ENCODE measurements at regions not wholly inside any gene's neighbourhood (a gene's known extent, or its start where the extent isn't known, plus 50 kb on each side); places are given as distances from the start of the nearest gene placed in this dataset.

DNA sequence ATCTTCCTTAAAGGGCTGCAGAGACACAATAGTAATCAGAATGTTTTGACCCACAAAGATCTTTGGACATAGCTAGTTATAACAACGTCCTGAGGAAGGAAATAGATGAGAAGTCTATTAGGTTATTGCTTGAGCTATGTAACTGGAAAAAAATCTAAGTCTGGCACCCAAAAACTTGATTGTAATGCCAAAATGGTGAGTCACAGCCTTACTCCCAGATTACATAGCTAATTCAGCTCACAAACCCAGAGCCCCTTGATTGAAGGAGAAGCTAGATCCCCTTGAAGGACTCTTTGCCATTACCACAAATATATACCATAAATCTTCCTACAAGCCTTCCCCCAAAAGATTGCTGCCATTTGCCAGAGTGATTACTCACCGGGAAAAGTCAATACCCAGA lies 341.8 kb upstream of the KIF2A start:
- DNase-seq (ENCODE audit: low read depth in 2 of 2): no peak

- DNase-seq (ENCODE audit: low read depth in 2 of 2): no peak
Observed at GRCh38 chr5:61965069-61965468, 340.9 kb upstream of the KIF2A start.

GRCh38 chr5:61965490-61965889 lies 340.5 kb upstream of the KIF2A start:
- DNase-seq (ENCODE audit: low read depth in 2 of 2): no peak

DNA sequence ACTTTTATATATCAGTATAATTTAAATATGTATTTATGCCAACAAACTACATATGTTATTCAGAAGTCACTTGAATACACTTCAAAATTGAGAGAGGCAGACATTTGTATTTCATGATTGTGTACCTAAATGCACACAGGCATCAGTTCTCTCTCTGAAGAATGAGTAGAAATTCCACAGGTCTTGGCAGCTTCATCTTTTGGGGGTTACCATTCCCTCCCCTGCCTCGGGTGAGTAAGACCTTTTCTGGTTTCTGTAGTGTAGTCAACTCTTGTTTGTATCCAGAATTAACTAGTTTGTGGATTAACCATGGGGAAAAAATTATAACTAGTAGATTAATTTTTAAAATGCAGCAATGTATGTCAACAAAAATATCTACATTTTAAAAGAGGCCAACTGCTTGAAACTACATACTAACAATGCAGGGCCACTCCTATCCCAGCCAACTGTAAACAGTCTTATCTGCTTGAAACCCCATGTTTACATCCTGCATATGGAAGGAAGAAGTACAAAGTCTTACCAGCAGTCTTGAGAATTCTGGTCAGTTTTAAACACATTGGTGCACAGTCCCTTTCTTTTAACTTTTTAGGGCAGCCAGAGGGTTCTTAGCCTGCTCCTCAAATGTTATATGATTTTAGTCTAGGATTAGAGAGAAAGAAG lies 339.6 kb upstream of the KIF2A start:
- DNase-seq (ENCODE audit: low read depth in 2 of 2): no peak

DNA sequence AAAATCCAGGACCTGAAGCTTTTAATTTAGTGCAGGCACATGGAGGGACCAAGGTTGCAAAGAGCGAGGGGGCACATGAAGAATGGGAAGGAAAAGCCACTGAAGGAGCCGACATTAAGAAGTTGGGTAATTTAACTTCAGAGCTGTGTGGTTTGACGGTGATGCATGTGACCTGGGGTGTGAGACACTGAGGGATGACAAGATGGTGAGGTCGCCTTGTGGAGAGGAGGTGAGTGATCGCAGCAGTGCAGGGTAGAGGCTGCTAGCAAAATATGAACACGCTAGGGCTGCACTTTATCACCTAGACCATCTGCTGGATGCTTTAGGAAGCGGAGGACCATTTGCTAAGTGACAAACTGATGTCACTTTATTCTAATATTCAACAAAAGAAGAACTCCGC lies 339.0 kb upstream of the KIF2A start:
- DNase-seq (ENCODE audit: low read depth in 2 of 2): no peak

GRCh38 chr5:61967681-61968080 lies 338.3 kb upstream of the KIF2A start:
- no peak for DNase-seq (ENCODE audit: low read depth in 2 of 2)

DNA sequence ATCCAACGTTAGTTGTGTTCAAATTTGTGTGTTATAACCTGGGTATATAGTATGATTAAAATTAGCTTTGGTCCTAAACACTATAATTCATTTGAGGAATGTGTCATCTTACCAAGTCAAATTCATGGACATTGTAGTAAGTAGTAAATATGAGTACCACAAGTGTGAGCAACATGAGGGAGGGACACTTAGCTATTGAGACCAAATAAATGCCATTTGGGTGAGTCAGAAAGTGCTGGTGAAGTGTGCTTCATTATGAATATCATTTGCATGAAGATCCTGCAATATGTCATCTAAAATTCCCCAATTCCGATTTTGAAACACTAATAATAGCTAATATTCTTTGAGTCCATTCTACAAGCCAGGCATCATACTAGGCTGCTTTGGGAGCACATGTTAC lies 336.7 kb upstream of the KIF2A start:
- no peak for DNase-seq (ENCODE audit: low read depth in 2 of 2)

GRCh38 chr5:61969755-61970154 lies 336.3 kb upstream of the KIF2A start:
- no peak for DNase-seq (ENCODE audit: low read depth in 2 of 2)

GRCh38 chr5:61970218-61970617 lies 335.8 kb upstream of the KIF2A start:
- no peak for DNase-seq (ENCODE audit: low read depth in 2 of 2)

GRCh38 chr5:61974680-61975079 lies 331.3 kb upstream of the KIF2A start:
- no peak for DNase-seq (ENCODE audit: low read depth in 2 of 2)

GRCh38 chr5:61981886-61982285 lies 324.1 kb upstream of the KIF2A start:
- no peak for DNase-seq (ENCODE audit: low read depth in 2 of 2)

GRCh38 chr5:61991430-61991829 lies 314.6 kb upstream of the KIF2A start:
- no peak for DNase-seq (ENCODE audit: low read depth in 2 of 2)

DNA sequence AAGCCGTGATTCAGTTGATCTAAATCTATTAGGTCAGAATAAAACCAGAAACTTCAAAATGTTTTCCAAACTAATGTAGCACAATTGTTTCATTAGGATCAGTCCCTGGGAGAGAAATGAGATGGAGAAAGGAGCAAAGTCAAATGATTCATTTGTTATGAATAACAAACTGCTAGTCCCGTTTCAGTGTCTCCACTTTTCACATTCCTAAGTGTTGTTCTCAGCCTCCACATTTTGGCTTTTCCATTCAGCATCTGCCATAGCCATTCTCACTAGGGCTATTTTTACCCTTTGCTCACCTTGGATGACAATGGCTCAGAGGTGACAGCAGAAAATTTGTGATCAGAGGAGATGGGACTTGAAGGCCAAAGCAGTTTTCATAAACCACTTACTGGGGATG lies 314.1 kb upstream of the KIF2A start:
- DNase-seq (ENCODE audit: low read depth in 2 of 2): no peak

- DNase-seq (ENCODE audit: low read depth in 2 of 2): no peak
Observed at GRCh38 chr5:61993295-61993927, 312.6 kb upstream of the KIF2A start.

DNA sequence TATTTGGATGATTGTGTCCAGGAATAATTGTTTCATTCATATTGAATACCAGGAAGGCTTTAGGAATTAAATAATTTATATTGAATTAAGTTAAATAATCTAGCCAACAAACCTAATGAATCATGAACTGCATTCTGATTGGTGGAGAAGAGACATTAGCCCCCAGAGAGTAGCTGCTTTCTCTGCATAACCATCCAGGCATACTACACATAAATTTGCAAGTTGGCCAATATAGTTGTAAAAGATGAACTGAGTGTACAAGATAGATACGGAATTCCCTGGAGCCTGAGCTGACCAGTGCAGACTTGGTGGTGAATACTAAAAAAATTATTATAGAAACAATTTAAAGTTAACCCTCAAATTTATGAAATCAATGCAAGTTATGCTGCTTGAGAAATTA lies 311.8 kb upstream of the KIF2A start:
- DNase-seq (ENCODE audit: low read depth in 2 of 2): no peak

DNA sequence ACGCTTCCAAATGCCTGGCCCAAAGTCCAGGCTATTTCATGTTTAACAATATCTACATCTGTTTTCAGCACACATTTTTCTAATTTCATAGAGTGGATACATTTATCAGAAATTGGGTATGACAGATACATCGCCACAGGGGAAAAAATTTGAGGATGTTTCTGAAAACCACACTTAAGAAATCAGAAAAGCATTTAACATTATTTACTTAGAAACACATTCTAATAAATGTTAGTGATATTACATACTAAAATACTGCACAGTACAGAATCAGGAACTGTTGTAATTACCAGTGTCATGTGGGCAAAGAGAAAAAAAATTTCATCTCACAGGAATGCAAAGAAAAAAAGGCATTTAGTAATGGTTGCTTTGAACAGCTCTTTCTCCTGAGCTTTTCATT lies 310.5 kb upstream of the KIF2A start:
- no peak for DNase-seq (ENCODE audit: low read depth in 2 of 2)

DNA sequence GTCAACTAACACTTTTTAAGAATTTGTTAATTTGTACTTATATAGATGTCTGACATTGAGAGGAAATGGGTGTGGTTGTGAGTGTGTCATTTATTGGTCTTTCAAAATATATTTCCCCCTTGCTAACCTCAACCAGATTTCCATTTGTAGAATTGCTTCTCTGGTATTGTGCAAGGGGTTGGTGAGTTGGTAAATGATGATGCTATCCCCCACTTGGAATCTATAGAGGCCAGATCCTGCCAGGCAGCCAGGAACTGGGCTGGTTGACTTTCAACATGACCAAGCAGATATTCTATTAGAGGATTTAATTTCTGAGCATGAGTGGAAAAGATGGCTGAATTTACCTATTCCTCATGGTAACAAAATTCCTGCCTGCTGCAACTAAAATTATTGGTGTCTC lies 306.6 kb upstream of the KIF2A start:
- no peak for DNase-seq (ENCODE audit: low read depth in 2 of 2)

GRCh38 chr5:62000646-62001045 lies 305.4 kb upstream of the KIF2A start:
- DNase-seq (ENCODE audit: low read depth in 2 of 2): no peak

DNA sequence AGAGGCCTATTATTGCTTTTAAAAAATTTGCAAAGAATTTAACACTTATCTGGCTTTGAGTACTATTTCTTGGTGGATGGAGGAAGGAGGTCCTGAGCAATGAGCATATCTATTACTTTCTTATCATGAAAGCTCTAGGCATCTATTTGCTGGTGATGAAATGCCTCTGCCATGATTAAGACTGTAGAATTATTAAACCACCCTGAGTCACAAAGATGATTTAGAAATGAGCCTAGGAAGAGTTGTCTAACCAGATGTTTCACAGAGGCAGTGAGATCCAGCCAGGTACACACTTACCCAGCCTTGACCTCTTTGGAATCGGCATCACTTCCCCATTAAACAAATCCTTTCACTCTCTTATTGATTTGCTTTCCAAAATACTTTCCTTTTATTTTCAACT lies 304.4 kb upstream of the KIF2A start:
- no peak for DNase-seq (ENCODE audit: low read depth in 2 of 2)

GRCh38 chr5:62002436-62002835 lies 303.6 kb upstream of the KIF2A start:
- no peak for DNase-seq (ENCODE audit: low read depth in 2 of 2)

- DNase-seq (ENCODE audit: low read depth in 2 of 2): no peak
Observed at GRCh38 chr5:62005551-62005950, 300.5 kb upstream of the KIF2A start.

GRCh38 chr5:62007457-62007856 lies 298.5 kb upstream of the KIF2A start:
- DNase-seq (ENCODE audit: low read depth in 2 of 2): no peak

DNA sequence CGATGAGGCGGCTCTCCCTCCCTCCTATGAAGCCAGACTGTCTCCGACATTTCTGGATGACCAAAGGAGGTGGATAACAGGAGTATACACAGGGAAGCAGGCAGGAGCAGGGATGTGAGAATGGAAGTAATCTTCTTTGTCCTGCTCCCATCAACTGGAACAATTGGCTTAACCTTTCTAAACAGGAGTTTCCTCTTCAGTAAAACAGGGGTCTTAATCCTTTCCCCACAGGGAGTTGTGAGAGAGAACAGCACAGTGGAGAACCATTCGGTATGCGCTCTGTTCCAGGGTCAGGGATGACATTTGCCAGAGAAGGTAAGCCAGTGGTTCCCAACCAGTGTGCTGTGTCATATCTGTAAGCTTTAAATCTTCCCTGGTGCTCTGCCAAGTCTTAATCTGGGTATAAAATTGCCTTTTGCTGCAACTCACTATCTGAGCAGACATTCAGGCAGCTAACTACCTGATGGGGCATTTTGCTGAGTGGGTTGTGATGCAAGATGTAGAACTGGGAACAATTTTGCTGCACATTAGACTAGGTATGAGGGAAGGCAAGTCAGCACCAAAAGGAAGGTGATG lies 294.8 kb upstream of the KIF2A start:
- DNase-seq (ENCODE audit: low read depth in 2 of 2): no peak

DNA sequence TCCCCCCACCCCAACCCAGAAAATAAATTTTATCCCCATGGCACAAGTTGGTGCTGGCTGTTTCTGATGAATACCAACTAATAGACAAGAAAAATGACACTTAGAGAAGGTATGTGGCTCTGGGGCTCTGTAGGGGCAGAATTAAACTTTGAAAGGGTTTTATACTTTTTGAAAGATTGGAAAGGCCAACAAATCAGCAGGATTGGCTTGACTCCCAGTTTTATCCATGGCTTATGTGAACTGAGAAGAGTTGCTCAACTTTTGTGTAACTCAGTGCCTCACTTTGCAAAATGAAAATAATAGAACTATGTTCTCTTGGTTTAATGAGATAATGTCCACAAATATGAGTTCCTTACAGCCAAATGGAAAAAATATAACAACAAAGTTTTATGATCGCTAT lies 288.9 kb upstream of the KIF2A start:
- DNase-seq (ENCODE audit: low read depth in 2 of 2): no peak

Measured in stimulated activated CD4-positive, alpha-beta T cell treated with anti-CD3 and anti-CD28 coated beads, Interleukin-4, amount 100 ng/mL, for 48 hours (primary cell).